WI38 (cell line): ENCODE measurements at regions not wholly inside any gene's neighbourhood (a gene's known extent, or its start where the extent isn't known, plus 50 kb on each side); places are given as distances from the start of the nearest gene placed in this dataset.

Experiments
- H3K4me3 ChIP-seq: 2 replicates; pipeline ENCODE4 v1.5.1; 2011; ENCODE audit warnings: low read depth, mild to moderate bottlenecking, control low read depth, low read length
- CTCF ChIP-seq: IDR thresholded peaks from 2 replicates; pipeline ENCODE4 v1.5.1; 2012; ENCODE audit warnings: low read depth, mild to moderate bottlenecking, control low read depth, low read length

GRCh38 chr15:87748483-87748882 lies 508.1 kb downstream of the NTRK3 start:
- TF ChIP-seq CTCF: no peak
- no peak overlapping the region for H3K4me3 ChIP-seq

GRCh38 chr15:87747087-87747486 lies 509.5 kb downstream of the NTRK3 start:
- no peak for TF ChIP-seq CTCF
- no peak overlapping the region for H3K4me3 ChIP-seq

GRCh38 chr15:87746333-87746732 lies 510.2 kb downstream of the NTRK3 start:
- TF ChIP-seq CTCF: no peak

GRCh38 chr15:87744815-87745214 lies 511.7 kb downstream of the NTRK3 start:
- no peak for TF ChIP-seq CTCF

More at GRCh38 chr15:87746333-87746732, 510.2 kb downstream of the NTRK3 start:
- H3K4me3 ChIP-seq: no peak overlapping the region

GRCh38 chr15:87743562-87743961 lies 513.0 kb downstream of the NTRK3 start:
- no peak overlapping the region for H3K4me3 ChIP-seq
- TF ChIP-seq CTCF: no peak

More at GRCh38 chr15:87744815-87745214, 511.7 kb downstream of the NTRK3 start:
- no peak overlapping the region for H3K4me3 ChIP-seq

GRCh38 chr15:87741350-87741749 lies 515.2 kb downstream of the NTRK3 start:
- TF ChIP-seq CTCF: no peak
- no peak overlapping the region for H3K4me3 ChIP-seq

- no peak overlapping the region for H3K4me3 ChIP-seq
- no peak for TF ChIP-seq CTCF
Observed at GRCh38 chr15:87740655-87741344, 515.7 kb downstream of the NTRK3 start.
